ENCODE measurements at regions not wholly inside any gene's neighbourhood (a gene's known extent, or its start where the extent isn't known, plus 50 kb on each side); places are given as distances from the start of the nearest gene placed in this dataset.

GRCh38 chr1:38129473-38129872 is 82.9 kb upstream of the POU3F1 start:
- DNase-seq: no peak
- H3K36me3 ChIP-seq: no peaks in the 10 kb centered on the region
- no peaks in the 10 kb centered on the region for H3K4me1 ChIP-seq
- H3K27me3 ChIP-seq: no peaks in the 10 kb centered on the region
- no peak overlapping the region for H3K27ac ChIP-seq
- TF ChIP-seq CTCF (IDR thresholded peaks at IDR 0.05): no peak
- TF ChIP-seq POLR2A (IDR thresholded peaks at IDR 0.05): no peak
- H3K9me3 ChIP-seq: no peaks in the 10 kb centered on the region
- no peak overlapping the region for H3K4me3 ChIP-seq

GRCh38 chr1:38128926-38129453 is 82.4 kb upstream of the POU3F1 start:
- no peak for DNase-seq
- Histone ChIP-seq H3K27me3 (no peaks in the 10 kb centered on the region), H3K4me1 (no peaks in the 10 kb centered on the region), H3K36me3 (no peaks in the 10 kb centered on the region), H3K27ac (no peak overlapping the region), H3K4me3 (no peak overlapping the region), H3K9me3 (no peaks in the 10 kb centered on the region)
- TF ChIP-seq POLR2A (IDR thresholded peaks at IDR 0.05) (no peak), CTCF (IDR thresholded peaks at IDR 0.05) (no peak)

GRCh38 chr1:38128511-38128910 is 81.9 kb upstream of the POU3F1 start:
- Histone ChIP-seq H3K4me3 (no peak overlapping the region), H3K9me3 (no peaks in the 10 kb centered on the region), H3K4me1 (no peaks in the 10 kb centered on the region), H3K27me3 (no peaks in the 10 kb centered on the region), H3K36me3 (no peaks in the 10 kb centered on the region), H3K27ac (no peak overlapping the region)
- DNase-seq: no peak
- TF ChIP-seq CTCF (IDR thresholded peaks at IDR 0.05) (no peak), POLR2A (IDR thresholded peaks at IDR 0.05) (no peak)

- H3K27ac ChIP-seq: no peak overlapping the region
- H3K9me3 ChIP-seq: no peaks in the 10 kb centered on the region
- no peaks in the 10 kb centered on the region for H3K4me1 ChIP-seq
- DNase-seq: no peak
- H3K4me3 ChIP-seq: no peak overlapping the region
- TF ChIP-seq CTCF (IDR thresholded peaks at IDR 0.05) (no peak), POLR2A (IDR thresholded peaks at IDR 0.05) (no peak)
- H3K27me3 ChIP-seq: no peaks in the 10 kb centered on the region
- H3K36me3 ChIP-seq: no peaks in the 10 kb centered on the region
These were observed 80.8 kb upstream of the POU3F1 start for GRCh38 chr1:38127428-38127827.

- H3K27ac ChIP-seq: no peak overlapping the region
- DNase-seq: peak in 1 of 3 donors; percentile 27
- no peaks in the 10 kb centered on the region for H3K9me3 ChIP-seq
- no peak for TF ChIP-seq CTCF (IDR thresholded peaks at IDR 0.05)
- no peak for TF ChIP-seq POLR2A (IDR thresholded peaks at IDR 0.05)
- H3K27me3 ChIP-seq: no peaks in the 10 kb centered on the region
- no peak overlapping the region for H3K4me3 ChIP-seq
- no peaks in the 10 kb centered on the region for H3K36me3 ChIP-seq
- no peaks in the 10 kb centered on the region for H3K4me1 ChIP-seq
These were observed 80.4 kb upstream of the POU3F1 start for GRCh38 chr1:38126970-38127369.
